ENCODE measurements at regions not wholly inside any gene's neighbourhood (a gene's known extent, or its start where the extent isn't known, plus 50 kb on each side); places are given as distances from the start of the nearest gene placed in this dataset.

GRCh38 chr10:35735412-35735811, 93.3 kb upstream of the FZD8 start:
- DNase-seq (no peak), ATAC-seq (ENCODE audit: low read depth) (no peak)
- Mint-ChIP-seq H3K36me3 (ENCODE audit: low read depth) (no peaks in the 10 kb centered on the region), H3K27me3 (no peaks in the 10 kb centered on the region), H3K9me3 (peaks cover 6% of the 10 kb centered on the region), H3K4me3 (no peak overlapping the region), H3K27ac (no peak overlapping the region), H3K4me1 (no peaks in the 10 kb centered on the region)
- ChIA-PET CTCF (no interaction called here), POLR2A (no interaction called here)
- intact Hi-C loops (cut with micrococcal nuclease), result no loop called here
- TF ChIP-seq CTCF (IDR thresholded peaks at IDR 0.05), result no peak

DNA sequence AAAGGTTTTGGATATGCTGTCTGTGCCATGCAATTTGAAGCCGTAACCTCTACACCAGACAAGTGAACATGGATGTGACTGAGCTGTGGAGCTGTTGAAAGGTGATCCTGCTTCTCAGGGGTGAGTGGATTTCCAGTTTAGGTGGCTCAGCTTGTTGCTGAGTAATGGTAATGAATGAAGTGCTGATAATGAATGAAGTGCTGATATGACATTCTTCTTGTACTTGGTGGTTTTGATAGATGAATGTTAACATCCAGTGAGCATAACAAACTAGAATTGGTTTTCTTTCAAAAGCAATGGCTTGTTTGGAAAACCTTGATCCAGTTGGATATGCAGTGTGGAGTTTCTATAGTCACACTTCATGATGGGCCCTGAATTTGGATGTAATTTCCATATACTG, 89.7 kb upstream of the FZD8 start:
- DNase-seq (no peak), ATAC-seq (ENCODE audit: low read depth) (no peak)
- no peak for TF ChIP-seq CTCF (IDR thresholded peaks at IDR 0.05)
- Mint-ChIP-seq H3K36me3 (ENCODE audit: low read depth) (no peaks in the 10 kb centered on the region), H3K4me3 (no peak overlapping the region), H3K9me3 (peaks cover 6% of the 10 kb centered on the region), H3K27me3 (no peaks in the 10 kb centered on the region), H3K4me1 (no peaks in the 10 kb centered on the region), H3K27ac (no peak overlapping the region)
- ChIA-PET POLR2A (no interaction called here), CTCF (no interaction called here)
- intact Hi-C loops (cut with micrococcal nuclease), result no loop called here

DNA sequence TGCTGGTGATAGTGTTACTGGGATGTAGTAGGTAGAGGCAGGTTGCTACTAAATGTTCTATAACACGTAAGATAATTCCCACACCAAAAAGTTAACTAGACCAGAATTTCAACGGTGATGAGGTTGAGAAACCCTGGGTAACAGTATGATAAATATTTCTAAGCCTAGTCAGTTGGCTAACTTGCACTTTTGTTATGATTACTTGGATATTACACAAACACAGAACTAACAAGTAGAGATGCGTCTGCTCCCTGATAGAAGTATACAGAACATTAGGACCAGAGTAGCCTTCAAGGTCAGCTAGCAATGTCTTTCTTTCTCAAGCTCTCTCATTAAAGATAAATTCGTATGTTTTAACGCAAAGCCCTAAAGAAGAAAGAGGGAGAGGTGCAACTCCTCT, 86.2 kb upstream of the FZD8 start:
- Mint-ChIP-seq H3K27ac (no peak overlapping the region), H3K4me1 (no peaks in the 10 kb centered on the region), H3K27me3 (no peaks in the 10 kb centered on the region), H3K9me3 (no peaks in the 10 kb centered on the region), H3K4me3 (no peak overlapping the region), H3K36me3 (ENCODE audit: low read depth) (no peaks in the 10 kb centered on the region)
- ChIA-PET CTCF (no interaction called here), POLR2A (no interaction called here)
- DNase-seq (no peak), ATAC-seq (ENCODE audit: low read depth) (no peak)
- intact Hi-C loops (cut with micrococcal nuclease), result no loop called here
- TF ChIP-seq CTCF (IDR thresholded peaks at IDR 0.05), result no peak

- ChIA-PET CTCF (no interaction called here), POLR2A (no interaction called here)
- DNase-seq (no peak), ATAC-seq (ENCODE audit: low read depth) (no peak)
- Mint-ChIP-seq H3K27ac (no peak overlapping the region), H3K4me1 (no peaks in the 10 kb centered on the region), H3K36me3 (ENCODE audit: low read depth) (no peaks in the 10 kb centered on the region), H3K27me3 (no peaks in the 10 kb centered on the region), H3K9me3 (no peaks in the 10 kb centered on the region), H3K4me3 (no peak overlapping the region)
- intact Hi-C loops (cut with micrococcal nuclease), result no loop called here
- no peak for TF ChIP-seq CTCF (IDR thresholded peaks at IDR 0.05)
Measured at GRCh38 chr10:35726846-35727245, 84.8 kb upstream of the FZD8 start.

- Mint-ChIP-seq H3K4me3 (no peak overlapping the region), H3K36me3 (ENCODE audit: low read depth) (no peaks in the 10 kb centered on the region), H3K9me3 (no peaks in the 10 kb centered on the region), H3K4me1 (no peaks in the 10 kb centered on the region), H3K27ac (no peak overlapping the region), H3K27me3 (no peaks in the 10 kb centered on the region)
- no peak for ATAC-seq (ENCODE audit: low read depth)
- intact Hi-C loops (cut with micrococcal nuclease), result no loop called here
- ChIA-PET CTCF (no interaction called here), POLR2A (no interaction called here)
- no peak for DNase-seq
- TF ChIP-seq CTCF (IDR thresholded peaks at IDR 0.05), result no peak
Measured at GRCh38 chr10:35723992-35724391, 81.9 kb upstream of the FZD8 start.
